OCI-LY7 (cell line): ENCODE measurements at regions not wholly inside any gene's neighbourhood (a gene's known extent, or its start where the extent isn't known, plus 50 kb on each side); places are given as distances from the start of the nearest gene placed in this dataset.

ENCODE experiments used
- BruUV-seq: library from RNA; stranded (reverse); fragments of 400-500 nt; replicated peaks from 2 replicates; lab custom pipeline; 2021; lab: Mats Ljungman, UMichigan
- CTCF ChIA-PET: fragments of 300-600 bp; sonication (Branson Sonifier 250); formaldehyde crosslinking; loops from one replicate; lab custom pipeline; 2022; ENCODE audit warnings: antibody characterized with exemption; ENCODE audit not compliant: unreplicated experiment; lab: Charles Lee
- POLR2A ChIA-PET: fragments of 300-600 bp; sonication (Branson Sonifier 250); formaldehyde crosslinking; loops from one replicate; lab custom pipeline; 2022; ENCODE audit warnings: antibody characterized with exemption; lab: Charles Lee
- DNase-seq: peaks from one replicate; pipeline ENCODE4 v3.0.0-alpha.2; 2015; ENCODE audit warnings: low spot score
- H2AFZ ChIP-seq: fragments of 200-600 bp; sonication (generic), shearing (Covaris generic); 2 replicates; pipeline ENCODE4 v1.6.1; 2014; ENCODE audit warnings: mild to moderate bottlenecking, antibody characterized with exemption, low read length, moderate library complexity
- H3K27ac ChIP-seq: fragments of 200-600 bp; sonication (generic); 2 replicates; pipeline ENCODE4 v1.5.1; 2014; ENCODE audit warnings: mixed run types, low read depth, mild to moderate bottlenecking, moderate library complexity, low read length, inconsistent platforms; ENCODE audit not compliant: poor library complexity, severe bottlenecking
- H3K36me3 ChIP-seq: fragments of 200-600 bp; sonication (generic); 2 replicates; pipeline ENCODE4 v1.6.1; 2014; ENCODE audit warnings: mild to moderate bottlenecking, antibody characterized with exemption, low read length, moderate library complexity, mixed read lengths; ENCODE audit not compliant: insufficient read depth
- H3K4me1 ChIP-seq: fragments of 200-600 bp; sonication (generic); 2 replicates; pipeline ENCODE4 v1.5.1; 2014; ENCODE audit warnings: mild to moderate bottlenecking, low read length; ENCODE audit not compliant: insufficient read depth, poor library complexity, severe bottlenecking
- H3K4me2 ChIP-seq: fragments of 200-600 bp; sonication (generic); 2 replicates; pipeline ENCODE4 v1.6.1; 2014; ENCODE audit warnings: mild to moderate bottlenecking, low read length
- H3K4me3 ChIP-seq: fragments of 200-600 bp; sonication (generic); 2 replicates; pipeline ENCODE4 v1.5.1; 2014; ENCODE audit warnings: mild to moderate bottlenecking, low read depth, low read length; ENCODE audit not compliant: poor library complexity, severe bottlenecking
- H3K79me2 ChIP-seq: fragments of 200-600 bp; sonication (generic); 2 replicates; pipeline ENCODE4 v1.6.1; 2016; ENCODE audit warnings: low read depth, mild to moderate bottlenecking, low read length, moderate library complexity, mixed read lengths; ENCODE audit not compliant: insufficient read depth
- H3K9me2 ChIP-seq: fragments of 200-600 bp; sonication (generic); 2 replicates; pipeline ENCODE4 v1.6.1; 2016; ENCODE audit warnings: mild to moderate bottlenecking, low read length, mixed read lengths; ENCODE audit not compliant: insufficient read depth
- H3K9me3 ChIP-seq: fragments of 200-600 bp; sonication (generic); 2 replicates; pipeline ENCODE4 v1.6.1; 2014; ENCODE audit warnings: mild to moderate bottlenecking, mixed run types, low read length, mixed read lengths
- H4K20me1 ChIP-seq: fragments of 200-600 bp; sonication (generic); 2 replicates; pipeline ENCODE4 v1.6.1; 2014; ENCODE audit warnings: mild to moderate bottlenecking, antibody characterized with exemption, low read length, moderate library complexity, mixed read lengths; ENCODE audit not compliant: insufficient read depth
- CTCF ChIP-seq: fragments of 200-600 bp; sonication (generic); conservative IDR thresholded peaks from 2 replicates; pipeline ENCODE4 v1.5.1; 2014; ENCODE audit warnings: mild to moderate bottlenecking, antibody characterized with exemption, low read length, moderate library complexity, mixed read lengths
- EZH2phosphoT487 ChIP-seq: fragments of 200-600 bp; sonication (generic); IDR thresholded peaks from 2 replicates; pipeline ENCODE4 v1.6.1; 2018; ENCODE audit warnings: low read depth, borderline replicate concordance, mild to moderate bottlenecking, mixed run types, antibody characterized with exemption, low read length, moderate library complexity, mixed read lengths
- intact Hi-C: fragments of 100-400 bp; cut with micrococcal nuclease; formaldehyde crosslinking; loops from one replicate; pipeline ENCODE4 v1.10.0; 2022; ENCODE audit not compliant: unreplicated experiment

GRCh38 chr7:31432176-31432575 is 81.7 kb upstream of the ITPRID1 start:
- no peaks in the 10 kb centered on the region for H4K20me1 ChIP-seq
- BruUV-seq, result no TSS peak
- no peak overlapping the region for H2AFZ ChIP-seq
- no peaks in the 10 kb centered on the region for H3K9me2 ChIP-seq
- H3K4me2 ChIP-seq, result no peak overlapping the region
- no peaks in the 10 kb centered on the region for H3K36me3 ChIP-seq
- no peak for DNase-seq
- POLR2A ChIA-PET, result interaction anchor here (0.8 to 1.1 kb wide), 2 partner anchors 10 to 303 kb away, joined by 3 to 4 read pairs; no protein-coding TSS in a partner anchor
- H3K27ac ChIP-seq, result no peak overlapping the region
- intact Hi-C loops, result no loop called here
- H3K4me3 ChIP-seq, result no peak overlapping the region
- H3K9me3 ChIP-seq, result no peaks in the 10 kb centered on the region
- no peaks in the 10 kb centered on the region for H3K4me1 ChIP-seq
- TF ChIP-seq EZH2phosphoT487 (no peak), CTCF (no peak)
- no peaks in the 10 kb centered on the region for H3K79me2 ChIP-seq
- CTCF ChIA-PET, result no interaction called here

- Histone ChIP-seq H3K36me3 (no peaks in the 10 kb centered on the region), H3K4me2 (no peak overlapping the region), H3K9me2 (no peaks in the 10 kb centered on the region), H4K20me1 (no peaks in the 10 kb centered on the region), H3K4me3 (no peak overlapping the region), H3K79me2 (no peaks in the 10 kb centered on the region), H2AFZ (no peak overlapping the region), H3K27ac (no peak overlapping the region), H3K9me3 (no peaks in the 10 kb centered on the region), H3K4me1 (no peaks in the 10 kb centered on the region)
- ChIA-PET POLR2A (interaction anchor here (0.8 to 1.1 kb wide), 2 partner anchors 10 to 304 kb away, joined by 3 to 4 read pairs; no protein-coding TSS in a partner anchor), CTCF (no interaction called here)
- no peak for DNase-seq
- no TSS peak for BruUV-seq
- intact Hi-C loops, result no loop called here
- TF ChIP-seq EZH2phosphoT487 (no peak), CTCF (no peak)
Measured at GRCh38 chr7:31432836-31433340, 81.0 kb upstream of the ITPRID1 start.

GRCh38 chr7:31437250-31437865 is 76.5 kb upstream of the ITPRID1 start:
- intact Hi-C loops, result no loop called here
- no peak overlapping the region for H3K27ac ChIP-seq
- ChIA-PET CTCF (no interaction called here), POLR2A (no interaction called here)
- no peaks in the 10 kb centered on the region for H3K36me3 ChIP-seq
- H3K4me1 ChIP-seq, result no peaks in the 10 kb centered on the region
- BruUV-seq, result no TSS peak
- no peak overlapping the region for H3K4me3 ChIP-seq
- H3K9me2 ChIP-seq, result no peaks in the 10 kb centered on the region
- no peak for TF ChIP-seq EZH2phosphoT487
- TF ChIP-seq CTCF, result no peak
- no peak overlapping the region for H3K4me2 ChIP-seq
- no peaks in the 10 kb centered on the region for H4K20me1 ChIP-seq
- H2AFZ ChIP-seq, result no peak overlapping the region
- H3K79me2 ChIP-seq, result no peaks in the 10 kb centered on the region
- no peaks in the 10 kb centered on the region for H3K9me3 ChIP-seq
- DNase-seq, result no peak
